Posterior vena cava (tissue), 2 donors: ENCODE measurements at regions not wholly inside any gene's neighbourhood (a gene's known extent, or its start where the extent isn't known, plus 50 kb on each side); places are given as distances from the start of the nearest gene placed in this dataset.
A peak's percentile ranks its signal among the peaks of the same experiment; 100 is the strongest.
"Not testable (repeated sequence)": the region's sequence is repeated elsewhere in the genome, so short reads cannot be mapped to it uniquely, and the experiment has no call there.

Experiments
- DNase-seq: peaks from one replicate; pipeline ENCODE4 v3.0.0-alpha.2; 2020; ENCODE audit warnings: low spot score
- intact Hi-C, 2 donors: fragments of 100-400 bp; cut with DNase I; formaldehyde crosslinking; loops; one replicate each; pipeline versions ENCODE4 v1.14.1 to v1.14.2; 2022 to 2023
- donor health status: DM: yes; HTN: yes; CAD: no.
- donor health status: DM: yes; HTN: yes; CAD: no.

GRCh38 chr16:46388939-46389491 lies 232.2 kb downstream of the SHCBP1 start:
- intact Hi-C loops, DNase-seq: not testable (repeated sequence)

- intact Hi-C loops, DNase-seq: not testable (repeated sequence)
These were observed 232.8 kb downstream of the SHCBP1 start for GRCh38 chr16:46388354-46388753.

- intact Hi-C loops, result not testable (repeated sequence)
- peak; percentile 76 for DNase-seq
These were observed 233.5 kb downstream of the SHCBP1 start for GRCh38 chr16:46387720-46388119.

DNA sequence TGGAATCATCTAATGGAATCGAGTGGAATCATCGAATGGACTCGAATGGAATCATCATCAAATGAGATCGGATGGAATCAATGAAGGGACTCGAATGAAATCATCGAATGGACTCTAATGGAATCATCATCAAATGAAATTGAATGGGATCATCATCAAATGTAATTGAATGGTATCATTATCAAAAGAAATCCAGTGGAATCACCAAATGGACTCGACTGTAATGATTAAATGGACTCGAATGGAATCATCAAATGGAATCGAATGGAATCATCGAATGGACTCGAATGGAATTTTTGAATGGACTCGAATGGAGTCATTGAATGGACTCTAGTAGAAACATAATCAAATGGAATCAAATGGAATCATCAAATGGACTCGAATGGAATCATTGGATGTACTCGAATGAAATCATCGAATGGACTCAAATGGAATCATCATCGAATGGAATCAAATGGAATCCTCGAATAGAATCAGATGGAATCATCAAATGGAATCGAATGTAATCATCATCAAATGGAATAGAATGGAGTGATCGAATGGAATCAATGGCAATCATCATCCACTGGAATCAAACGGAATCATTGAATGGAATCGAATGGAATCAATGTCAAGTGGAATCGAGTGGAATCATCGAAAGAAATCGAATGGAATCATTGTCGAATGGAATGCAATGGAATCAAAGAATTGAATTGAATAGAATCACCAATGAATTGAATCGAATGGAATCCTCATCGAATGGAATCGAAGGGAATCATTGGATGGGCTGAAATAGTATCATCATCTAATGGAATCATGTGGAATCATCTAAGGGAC lies 234.2 kb downstream of the SHCBP1 start:
- intact Hi-C loops, DNase-seq: not testable (repeated sequence)

GRCh38 chr16:46386110-46386771 lies 234.9 kb downstream of the SHCBP1 start:
- intact Hi-C loops, DNase-seq: not testable (repeated sequence)

GRCh38 chr16:46384285-46385061 lies 236.7 kb downstream of the SHCBP1 start:
- DNase-seq, intact Hi-C loops: not testable (repeated sequence)

DNA sequence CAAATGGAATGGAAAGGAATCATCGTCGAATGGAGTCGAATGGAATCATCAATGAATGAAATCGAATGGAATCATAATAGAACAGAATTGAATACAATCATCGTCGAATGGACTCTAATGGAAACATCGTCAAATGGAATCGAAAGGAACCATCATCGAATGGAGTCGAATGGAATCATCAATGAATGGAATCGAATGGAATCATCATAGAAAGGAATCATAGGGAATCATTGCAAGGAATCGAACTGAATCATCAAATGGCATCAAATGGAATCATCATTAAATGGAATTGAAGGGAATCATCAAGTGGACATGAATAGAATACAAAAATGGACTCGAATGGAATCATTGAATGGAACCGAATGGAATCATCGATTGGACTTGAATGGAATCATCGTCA lies 237.6 kb downstream of the SHCBP1 start:
- DNase-seq, intact Hi-C loops: not testable (repeated sequence)

- DNase-seq, intact Hi-C loops: not testable (repeated sequence)
These were observed 238.2 kb downstream of the SHCBP1 start for GRCh38 chr16:46382791-46383541.

- DNase-seq, intact Hi-C loops: not testable (repeated sequence)
These were observed 239.1 kb downstream of the SHCBP1 start for GRCh38 chr16:46382079-46382478.

- intact Hi-C loops, DNase-seq: not testable (repeated sequence)
These were observed 239.8 kb downstream of the SHCBP1 start for GRCh38 chr16:46381344-46381743.
